HG03521 (cell line): ENCODE measurements at regions not wholly inside any gene's neighbourhood (a gene's known extent, or its start where the extent isn't known, plus 50 kb on each side); places are given as distances from the start of the nearest gene placed in this dataset.

Experiments used
- ATAC-seq: cut with Tn5 transposase; IDR thresholded peaks from one replicate; pipeline ENCODE4 v1.9.1; 2021; ENCODE audit warnings: mild to moderate bottlenecking, moderate library complexity; ENCODE audit not compliant: unreplicated experiment

DNA sequence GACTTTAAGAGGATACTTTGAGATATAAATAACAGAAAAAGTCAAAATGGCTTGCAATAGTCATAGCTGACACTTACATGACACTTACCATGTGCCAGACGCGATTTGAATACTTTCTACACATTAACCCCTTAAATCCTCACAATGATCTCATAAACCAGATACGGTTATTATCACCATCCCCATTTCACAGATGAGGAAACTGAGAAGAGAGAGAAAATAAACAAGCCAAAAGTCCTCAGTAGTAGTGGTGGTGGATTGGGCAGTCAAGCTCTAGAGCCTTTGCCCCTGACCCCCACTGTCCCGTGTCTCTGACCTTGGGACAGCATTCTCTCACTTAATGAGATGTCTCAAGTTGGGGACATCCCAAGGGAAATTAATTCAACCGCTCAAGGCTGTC is 105.2 kb upstream of the TAF1B start:
- ATAC-seq = no peak

DNA sequence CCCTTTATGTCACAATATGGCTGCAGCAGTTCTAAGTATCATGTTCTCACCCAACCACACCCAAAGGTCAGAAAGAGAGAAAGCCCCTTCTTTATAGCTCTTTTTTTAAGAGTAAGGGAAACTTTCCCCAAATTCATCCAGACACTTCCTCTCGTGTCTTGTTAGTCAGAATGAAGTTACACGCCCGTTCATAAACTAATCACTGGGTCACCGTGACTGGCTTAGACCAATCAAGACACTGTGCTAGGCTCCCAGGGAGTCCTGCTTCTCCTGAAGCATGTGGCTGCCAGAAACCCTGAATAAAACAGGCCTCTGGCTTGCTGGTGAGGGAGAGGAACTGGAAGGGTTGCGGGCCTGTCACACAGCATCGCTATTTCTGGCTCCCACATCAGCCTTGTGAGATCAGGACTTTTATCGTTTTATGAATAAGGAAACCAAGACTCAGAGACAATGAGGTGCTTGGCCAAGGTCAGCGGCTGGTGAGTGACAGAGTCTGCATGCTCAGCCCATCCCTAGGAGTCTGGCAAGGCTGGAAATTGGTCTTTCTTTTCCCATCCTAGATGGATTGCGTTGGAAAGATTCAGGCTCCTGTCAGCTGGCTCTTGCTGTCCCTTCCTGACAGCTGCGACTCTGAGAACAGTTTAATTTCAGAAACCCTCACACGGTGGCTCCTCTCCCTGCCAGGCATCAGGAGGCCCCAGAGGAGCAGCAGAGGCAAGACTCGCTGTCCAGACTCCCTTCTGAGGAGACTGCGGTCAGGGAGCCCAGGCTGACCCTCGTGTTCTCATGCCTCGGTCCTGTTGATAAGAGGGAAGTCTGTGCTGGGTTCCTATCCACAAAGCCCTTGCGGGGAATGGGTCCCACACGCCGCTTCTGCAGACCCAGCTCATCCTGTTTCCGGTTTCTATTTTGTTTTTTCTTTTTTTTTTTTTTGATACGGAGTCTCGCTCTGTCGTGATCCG is 104.5 kb upstream of the TAF1B start:
- no peak for ATAC-seq

GRCh38 chr2:9739531-9739964 is 103.7 kb upstream of the TAF1B start:
- no peak for ATAC-seq

GRCh38 chr2:9740382-9741073 is 102.7 kb upstream of the TAF1B start:
- no peak for ATAC-seq

GRCh38 chr2:9741110-9741509 is 102.2 kb upstream of the TAF1B start:
- no peak for ATAC-seq

DNA sequence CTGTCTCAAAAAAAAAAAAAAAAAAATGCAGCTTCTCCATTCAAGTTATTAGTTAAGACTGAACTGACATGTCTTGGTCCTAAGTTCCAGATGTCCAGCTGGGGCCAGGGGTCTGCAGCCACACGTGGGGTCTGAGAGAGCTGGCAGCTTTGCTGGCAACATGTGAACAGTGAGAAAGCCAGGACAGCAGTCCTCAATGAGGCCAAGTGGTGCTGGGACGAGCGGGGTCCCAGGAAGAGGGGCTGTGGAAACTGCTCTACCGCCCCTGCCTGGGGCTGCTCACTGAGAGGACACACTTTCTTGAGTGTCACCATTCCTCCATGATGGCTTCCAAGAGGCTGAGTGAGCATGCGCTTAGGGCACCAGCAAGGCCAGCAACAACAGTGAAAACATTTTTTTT is 100.7 kb upstream of the TAF1B start:
- no peak for ATAC-seq

GRCh38 chr2:9744256-9745004 is 98.8 kb upstream of the TAF1B start:
- ATAC-seq = no peak

DNA sequence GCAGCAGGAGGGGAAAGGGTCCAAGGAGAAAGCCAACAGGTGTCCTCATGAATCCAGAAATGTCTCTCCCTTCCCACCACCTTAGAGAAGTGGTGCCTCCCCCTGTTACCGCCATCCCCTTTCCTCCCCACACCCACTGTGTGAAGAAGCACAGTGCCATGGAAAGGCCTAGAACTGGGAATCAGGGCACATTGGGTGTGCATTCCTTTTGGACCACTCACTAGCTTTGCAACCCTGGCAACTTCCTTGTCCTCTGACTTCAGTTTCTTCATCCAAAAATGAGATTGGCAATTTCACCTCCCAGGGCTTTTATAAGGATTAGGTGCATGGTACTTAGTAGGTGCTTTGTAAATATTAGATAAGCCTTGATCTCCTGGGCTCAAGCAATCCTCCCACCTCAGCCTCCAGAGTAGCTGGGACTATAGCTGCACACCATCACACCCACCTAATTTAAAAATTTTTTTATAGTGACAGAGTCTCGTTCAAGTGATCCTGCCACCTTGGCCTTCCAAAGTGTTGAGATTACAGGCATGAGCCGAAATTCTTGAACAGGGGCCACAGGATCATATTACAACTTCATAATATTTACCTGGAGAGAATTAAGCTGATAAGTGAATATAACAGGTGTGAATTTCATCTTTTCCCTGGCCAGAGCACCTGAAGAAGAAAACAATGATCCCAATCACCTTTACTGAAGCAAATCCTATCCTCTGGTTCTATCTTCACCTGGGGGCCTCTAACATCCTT is 97.9 kb upstream of the TAF1B start:
- no peak for ATAC-seq

- ATAC-seq = no peak
Observed at GRCh38 chr2:9747396-9747795, 95.9 kb upstream of the TAF1B start.

GRCh38 chr2:9748577-9748976 is 94.7 kb upstream of the TAF1B start:
- ATAC-seq = no peak

DNA sequence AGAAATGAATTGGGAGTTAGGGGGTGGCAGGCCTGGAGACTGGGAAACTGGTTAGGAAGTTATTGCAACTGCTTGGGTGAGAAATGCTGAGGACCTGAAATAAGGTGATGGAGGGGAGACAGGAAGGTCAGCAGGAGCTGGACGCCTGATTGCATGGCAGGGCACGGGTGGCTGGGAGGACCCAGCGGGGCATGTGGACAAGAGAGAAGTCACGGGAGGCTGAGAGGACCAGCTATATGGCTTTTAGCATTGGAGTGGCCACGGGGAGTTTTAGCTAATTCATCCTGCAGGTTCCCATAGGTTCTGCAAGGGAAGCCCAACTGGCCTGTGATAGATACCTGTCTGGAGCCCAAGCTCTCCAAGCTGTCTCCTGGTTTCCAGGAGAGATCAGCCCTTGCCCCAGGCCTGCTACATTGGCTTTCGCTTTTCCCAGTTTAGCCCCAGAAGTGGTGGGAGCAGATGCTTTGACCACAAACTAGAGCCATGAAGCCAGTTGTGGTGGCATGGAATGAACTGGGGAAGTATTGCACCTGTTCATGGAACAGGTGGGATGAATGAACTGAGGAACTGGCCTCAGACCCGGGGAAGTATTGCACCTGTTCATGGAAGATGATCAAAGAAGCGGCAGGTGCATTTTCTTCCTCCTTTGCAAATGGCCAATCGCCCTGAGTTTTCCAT is 93.6 kb upstream of the TAF1B start:
- no peak for ATAC-seq

DNA sequence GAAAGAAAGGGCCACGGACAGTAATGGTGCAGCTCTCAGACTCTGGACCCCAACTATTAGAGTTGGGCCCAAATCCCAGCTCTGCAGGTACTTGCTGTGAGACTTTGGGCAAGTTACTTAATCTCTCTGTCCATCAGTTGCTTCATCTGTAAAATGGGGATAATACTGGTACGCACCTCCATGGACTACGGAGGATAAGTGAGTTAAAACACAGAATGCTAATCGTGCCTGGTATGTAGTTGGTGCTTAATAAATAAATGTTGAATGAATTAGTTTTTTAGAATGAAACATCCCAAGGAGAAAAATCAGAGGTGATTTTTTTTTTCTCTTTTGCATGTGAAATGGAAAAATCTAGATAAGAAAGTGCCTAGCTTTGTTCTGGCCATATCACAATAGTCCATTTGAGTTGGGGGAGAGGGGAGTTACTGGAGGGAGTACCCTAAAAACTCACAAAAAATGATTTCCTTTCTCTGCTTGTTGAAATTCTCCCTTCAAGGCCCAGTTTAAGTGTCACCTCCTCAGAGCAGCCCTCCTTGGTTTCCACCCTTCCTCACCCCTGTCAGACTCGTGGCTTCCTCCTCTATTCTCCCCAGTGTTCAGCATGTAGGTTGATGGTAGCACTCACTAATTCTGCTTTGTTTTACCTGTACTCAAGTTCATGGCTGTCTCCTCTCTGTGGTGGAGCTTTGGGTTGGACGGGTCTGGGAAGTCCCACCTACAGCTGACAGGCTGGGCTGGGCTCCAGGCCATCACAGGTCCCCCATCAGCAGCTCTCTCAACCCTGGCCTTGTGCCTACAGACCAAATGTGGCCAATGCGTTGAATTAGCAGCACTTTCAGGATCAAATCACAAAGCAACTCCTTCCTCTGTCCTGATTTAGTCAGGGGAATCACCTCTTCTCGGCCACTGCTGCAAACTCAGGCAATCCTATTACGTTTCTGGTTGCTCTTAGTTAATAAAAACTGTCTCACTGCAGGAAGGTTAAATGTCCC is 92.8 kb upstream of the TAF1B start:
- ATAC-seq = no peak

DNA sequence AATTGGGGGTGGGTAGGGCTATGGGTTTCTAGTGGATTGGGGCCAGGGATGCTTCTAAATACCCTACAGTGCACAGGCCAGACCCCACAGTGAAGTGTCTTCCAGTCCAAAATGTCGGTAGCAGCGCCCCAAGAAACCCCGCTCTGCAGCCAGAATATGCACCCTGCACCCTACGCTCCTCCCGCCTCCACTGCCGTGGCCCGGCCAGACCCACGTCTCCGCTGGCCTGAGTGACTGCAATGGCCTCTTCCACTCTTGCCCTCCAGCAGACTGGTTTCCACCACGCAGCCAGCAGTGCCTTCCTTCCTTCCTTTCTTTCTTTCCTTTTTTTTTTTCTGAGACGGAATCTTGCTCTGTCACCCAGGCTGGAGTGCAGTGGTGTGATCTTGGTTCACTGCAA is 91.4 kb upstream of the TAF1B start:
- ATAC-seq = no peak

DNA sequence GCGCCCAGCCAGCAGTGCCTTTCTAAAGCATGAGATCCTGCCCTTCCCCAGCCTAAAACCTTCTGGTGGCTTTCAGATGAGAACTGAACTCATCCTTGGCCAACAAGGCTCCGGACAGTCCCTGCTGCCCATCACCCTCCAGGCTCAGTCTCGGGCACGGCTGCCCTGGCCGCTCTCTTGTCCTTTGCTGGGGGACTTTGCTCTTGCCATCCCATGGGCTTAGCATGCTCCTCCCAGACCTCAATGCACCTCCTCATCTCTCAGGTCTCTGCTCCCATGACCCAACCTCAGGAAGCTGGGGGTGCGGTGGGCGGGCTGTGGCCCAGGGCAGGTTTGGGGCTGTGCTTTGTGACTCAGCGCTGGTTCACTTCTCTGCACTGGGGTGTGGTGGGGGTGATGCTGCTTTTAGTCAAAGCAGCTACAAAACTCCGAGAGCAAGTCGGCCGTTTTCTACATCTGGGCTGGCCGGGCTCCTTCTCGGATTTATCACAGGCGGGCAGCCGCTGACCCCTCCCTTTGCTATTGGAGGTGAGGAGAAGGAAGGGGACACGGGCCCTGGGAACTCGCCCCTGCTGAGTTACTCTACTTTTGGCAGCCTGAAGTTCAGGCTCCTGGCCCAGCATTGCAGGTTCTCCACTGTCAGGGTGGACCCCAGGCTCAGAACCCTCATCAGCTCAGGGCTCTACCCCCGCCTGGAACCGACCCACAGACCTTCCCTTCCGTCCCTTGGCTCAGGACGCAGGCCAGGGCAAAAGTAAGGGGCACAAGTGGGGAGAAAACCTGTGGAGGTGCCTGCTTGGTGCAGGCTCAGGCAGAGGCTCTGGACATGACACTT is 90.6 kb upstream of the TAF1B start:
- peak; percentile 43 for ATAC-seq

DNA sequence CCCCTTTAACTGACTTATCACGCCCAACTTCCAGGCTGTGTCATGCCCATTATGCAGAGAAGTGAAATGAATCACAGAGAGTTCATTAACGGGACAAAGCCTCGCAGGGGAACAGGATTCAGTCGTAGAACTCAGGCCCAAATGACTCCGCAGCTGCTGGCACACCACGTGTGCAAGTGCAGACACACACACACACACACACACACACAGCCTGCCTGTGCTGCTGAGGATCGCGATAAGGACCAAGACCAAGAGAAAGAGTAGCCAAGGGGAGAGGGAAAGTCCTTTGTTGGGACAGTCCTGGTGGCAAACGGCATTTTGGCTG is 90.0 kb upstream of the TAF1B start:
- peak; percentile 53 for ATAC-seq

- peak; percentile 31 for ATAC-seq
Observed at GRCh38 chr2:9753665-9754531, 89.4 kb upstream of the TAF1B start.

- no peak for ATAC-seq
Observed at GRCh38 chr2:9754532-9754887, 88.8 kb upstream of the TAF1B start.
